HG02610 (cell line): ENCODE measurements at regions not wholly inside any gene's neighbourhood (a gene's known extent, or its start where the extent isn't known, plus 50 kb on each side); places are given as distances from the start of the nearest gene placed in this dataset.
"Not testable (repeated sequence)": the region's sequence is repeated elsewhere in the genome, so short reads cannot be mapped to it uniquely, and the experiment has no call there.

Experiments
- ATAC-seq: cut with Tn5 transposase; IDR thresholded peaks from one replicate; pipeline ENCODE4 v1.9.1; 2021; ENCODE audit warnings: mild to moderate bottlenecking, moderate library complexity; ENCODE audit not compliant: unreplicated experiment

DNA sequence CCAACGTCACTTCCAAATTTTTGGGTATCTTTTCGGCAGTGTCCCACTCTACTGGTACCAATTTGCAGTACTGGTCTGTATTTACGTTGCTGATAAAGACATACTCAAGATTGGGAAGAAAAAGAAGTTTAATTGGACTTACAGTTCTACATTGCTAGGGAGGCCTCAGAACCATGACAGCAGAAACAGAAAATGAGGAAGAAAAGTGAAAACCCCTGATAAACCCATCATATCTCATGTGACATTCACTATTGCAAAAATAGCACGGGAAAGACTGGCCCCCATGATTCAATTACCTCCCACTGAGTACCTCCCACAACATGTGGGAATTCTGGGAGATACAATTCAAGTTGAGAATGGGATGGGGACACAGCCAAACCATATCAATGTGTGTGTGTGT is 364.0 kb upstream of the KCND2 start:
- ATAC-seq: no peak

DNA sequence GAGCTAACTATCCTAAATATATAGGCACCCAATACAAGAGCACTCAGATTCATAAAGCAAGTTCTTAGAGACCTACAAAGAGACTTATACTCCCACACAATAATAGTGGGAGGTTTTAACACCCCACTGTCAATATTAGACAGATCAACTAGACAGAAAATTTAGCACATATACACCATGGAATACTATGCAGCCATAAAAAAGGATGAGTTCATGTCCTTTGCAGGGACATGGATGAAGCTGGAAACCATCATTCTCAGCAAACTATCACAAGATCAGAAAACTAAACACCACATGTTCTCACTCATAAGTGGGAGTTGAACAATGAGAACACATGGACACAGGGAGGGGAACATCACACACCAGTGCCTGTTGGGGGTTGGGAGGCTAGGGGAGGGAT is 358.9 kb upstream of the KCND2 start:
- not testable (repeated sequence) for ATAC-seq

DNA sequence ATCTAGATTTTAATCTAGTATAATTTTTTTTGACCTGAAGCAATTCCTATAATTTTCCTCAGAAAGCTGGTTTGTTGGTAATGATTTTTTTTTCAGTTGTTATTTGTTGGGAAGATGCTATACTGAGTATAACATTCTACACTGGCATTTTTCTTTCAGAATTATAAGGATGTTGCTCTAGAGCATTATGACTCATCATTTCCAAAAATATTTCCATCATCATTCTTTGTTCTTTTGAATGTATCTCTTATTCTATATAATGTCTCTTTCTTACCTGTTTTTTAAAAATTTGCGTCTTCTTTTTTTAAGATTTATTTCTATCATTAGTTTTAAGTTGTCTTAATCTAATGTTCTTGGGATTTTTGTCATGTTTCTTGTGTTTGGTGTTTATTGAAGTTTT is 356.5 kb upstream of the KCND2 start:
- no peak for ATAC-seq

DNA sequence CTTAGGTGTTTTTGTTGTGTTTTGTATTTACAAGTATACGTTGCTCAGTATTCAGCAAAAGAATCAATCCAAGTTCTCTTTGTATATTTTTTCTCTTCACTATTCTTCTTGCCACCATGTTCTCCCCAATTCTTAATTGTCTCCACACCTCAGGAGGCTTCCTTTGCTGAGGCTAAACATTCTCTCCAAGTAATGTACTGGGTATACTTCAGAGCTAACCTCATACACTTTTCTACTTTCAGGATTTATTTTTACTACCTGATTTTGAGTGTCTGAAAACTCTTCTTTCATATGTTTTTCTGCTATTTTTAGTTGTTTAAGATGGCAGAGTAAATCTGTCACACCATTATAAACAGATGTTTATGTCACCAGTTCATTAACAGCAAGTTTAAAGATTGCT is 354.8 kb upstream of the KCND2 start:
- no peak for ATAC-seq

DNA sequence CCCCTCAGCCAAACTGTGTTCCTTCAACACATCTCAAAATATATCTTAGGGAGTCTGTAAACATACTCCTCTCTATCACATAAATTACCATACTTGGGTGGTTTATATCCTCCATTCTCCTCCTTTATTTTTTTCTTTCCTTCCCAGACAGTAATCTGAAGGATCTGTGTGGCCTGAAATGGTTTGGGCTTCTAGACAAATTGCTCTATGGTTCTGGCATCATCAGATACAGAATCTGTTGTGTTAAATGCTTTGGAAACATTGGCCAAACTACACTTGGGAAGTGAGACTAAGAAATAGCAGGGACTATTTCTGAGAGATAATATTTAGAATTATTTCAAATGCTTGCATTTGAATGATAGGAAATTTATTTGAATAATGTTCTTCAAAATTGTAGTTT is 353.0 kb upstream of the KCND2 start:
- ATAC-seq: no peak

DNA sequence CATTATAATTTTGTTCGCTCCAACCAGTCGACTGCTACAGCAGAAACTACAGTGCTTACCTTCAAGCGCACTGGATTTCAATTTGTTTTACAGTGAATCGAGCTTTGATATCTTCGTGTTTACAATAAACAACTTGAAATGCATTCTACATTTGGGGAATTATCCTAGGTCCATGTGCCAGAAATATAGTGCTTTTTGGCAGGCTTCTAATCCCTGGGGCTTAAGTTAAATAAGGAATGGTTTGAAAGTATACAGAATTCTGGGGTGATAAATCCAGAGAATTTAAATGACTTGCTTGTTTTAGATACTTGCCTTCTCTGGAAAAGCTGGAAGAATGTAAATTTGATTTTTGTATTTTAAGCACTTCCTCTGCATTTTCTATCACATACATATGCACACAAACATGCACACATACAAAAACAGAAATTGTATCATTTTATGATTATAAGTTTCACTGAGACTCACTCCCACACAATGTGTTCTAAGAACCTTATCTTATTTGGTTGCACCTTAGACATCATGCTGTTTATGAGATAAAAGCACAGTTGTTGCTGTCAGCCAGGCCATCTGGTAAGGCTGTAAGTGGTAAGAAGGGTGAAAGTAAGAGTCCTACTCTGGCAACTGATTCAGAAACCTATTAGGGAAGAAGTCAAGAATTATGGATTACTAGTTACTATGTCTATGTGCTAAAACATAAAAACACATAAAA is 347.2 kb upstream of the KCND2 start:
- ATAC-seq: no peak

DNA sequence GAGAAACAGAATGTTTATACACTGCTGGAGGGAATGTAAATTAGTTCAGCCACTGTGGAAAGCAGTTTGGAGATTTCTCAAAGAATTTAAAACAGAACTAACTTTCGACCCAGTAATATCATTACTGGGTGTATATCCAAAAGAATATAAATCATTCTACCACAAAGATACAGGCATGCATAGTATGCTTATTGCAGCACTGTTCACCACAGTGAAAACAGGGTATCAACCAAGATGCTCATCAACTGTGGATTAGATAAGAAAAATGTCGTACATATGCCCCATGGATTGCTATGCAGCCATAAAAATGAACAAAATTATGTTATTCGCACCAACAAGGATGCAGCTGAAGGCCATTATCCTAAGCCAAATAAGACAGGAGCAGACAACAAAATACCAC is 343.1 kb upstream of the KCND2 start:
- no peak for ATAC-seq

DNA sequence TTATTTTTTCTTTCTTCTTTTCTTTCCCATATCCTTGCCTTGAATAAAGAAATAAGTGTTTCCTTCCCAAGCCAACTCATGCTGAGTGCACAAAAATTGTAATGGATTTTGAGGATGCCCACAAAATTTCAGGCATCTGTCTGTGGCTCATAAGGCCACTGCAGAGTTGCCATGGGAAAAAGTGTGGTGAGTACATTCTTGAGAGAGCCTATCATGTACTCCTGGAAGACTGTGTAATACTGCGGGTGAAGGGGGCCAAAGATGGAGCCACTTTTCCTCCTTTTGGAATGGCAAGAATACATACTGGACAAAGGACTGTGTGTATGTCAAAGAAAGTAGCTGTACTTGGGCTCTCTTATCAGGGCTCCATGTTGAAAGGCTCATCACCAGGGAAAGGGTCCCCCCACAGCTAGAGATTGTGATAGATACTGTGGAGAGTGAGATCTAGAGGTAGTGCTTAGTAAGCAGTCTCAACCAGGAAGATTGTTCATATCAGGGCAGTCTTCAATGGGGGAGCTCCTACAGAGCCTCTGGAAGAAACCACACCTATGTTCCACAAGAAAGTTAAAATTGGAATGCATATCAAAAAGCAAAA is 341.6 kb upstream of the KCND2 start:
- no peak for ATAC-seq

DNA sequence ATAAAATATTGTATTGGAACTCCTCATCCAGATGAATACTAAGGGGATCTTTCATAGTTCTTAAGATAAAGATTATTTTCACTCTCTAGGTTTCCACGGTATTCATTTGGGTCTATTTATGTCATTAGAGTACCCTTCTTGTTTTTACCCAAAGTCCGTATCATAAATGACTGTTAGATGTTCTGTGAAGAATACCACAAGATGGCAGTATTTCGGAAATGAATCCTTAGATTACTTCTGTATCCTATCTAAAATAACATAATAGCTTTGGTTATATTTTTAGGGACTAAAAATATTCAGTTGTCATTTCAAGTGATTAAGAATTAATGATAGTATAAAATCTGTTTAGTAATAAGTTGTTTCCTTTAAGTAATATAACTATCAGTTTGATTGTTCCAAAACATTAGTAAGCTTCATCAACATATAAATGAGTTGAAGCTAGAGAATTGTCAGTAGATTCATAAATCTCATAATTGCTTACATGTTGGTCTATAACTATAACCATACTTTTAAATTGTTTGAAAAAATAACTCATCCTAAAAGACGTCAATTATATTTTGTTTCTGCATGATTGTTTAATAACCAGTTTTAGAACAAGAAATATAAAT is 337.5 kb upstream of the KCND2 start:
- peak; percentile 87 for ATAC-seq

DNA sequence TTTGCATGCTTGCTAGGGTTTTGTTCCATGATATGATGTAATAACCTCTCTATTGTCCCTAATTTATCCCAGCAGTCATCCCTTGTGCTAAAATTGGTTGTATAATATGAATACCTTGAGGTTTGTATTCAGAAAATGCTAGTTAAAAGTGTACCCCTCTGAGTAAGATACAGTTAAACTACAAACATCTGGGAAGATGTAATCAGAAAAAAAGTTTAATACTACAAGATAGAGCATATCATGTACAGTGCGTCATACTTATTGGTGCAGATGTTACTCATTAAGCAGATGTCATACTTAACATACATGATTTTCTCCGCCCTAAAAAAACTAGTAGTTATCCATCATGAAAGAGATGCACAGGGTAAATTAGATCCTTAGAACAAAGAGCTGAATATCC is 336.1 kb upstream of the KCND2 start:
- no peak for ATAC-seq

DNA sequence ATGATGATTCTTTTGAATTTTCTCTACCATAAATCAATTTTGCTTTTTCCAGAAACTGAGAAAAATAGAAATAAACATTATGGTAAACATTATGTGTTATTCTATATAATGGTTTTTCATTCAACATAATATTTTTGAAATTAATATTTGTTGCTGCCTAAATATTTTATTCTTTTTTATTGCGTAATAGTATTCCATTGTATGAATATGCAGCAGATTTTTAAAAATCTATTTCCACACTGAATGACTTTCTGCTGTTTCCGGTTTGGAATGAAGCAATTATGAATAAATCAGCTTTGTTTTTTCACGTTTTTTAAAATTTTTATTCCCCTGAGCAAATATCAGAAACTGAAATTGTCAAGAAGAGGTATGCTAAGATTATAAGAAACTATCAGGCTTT is 335.2 kb upstream of the KCND2 start:
- ATAC-seq: no peak

DNA sequence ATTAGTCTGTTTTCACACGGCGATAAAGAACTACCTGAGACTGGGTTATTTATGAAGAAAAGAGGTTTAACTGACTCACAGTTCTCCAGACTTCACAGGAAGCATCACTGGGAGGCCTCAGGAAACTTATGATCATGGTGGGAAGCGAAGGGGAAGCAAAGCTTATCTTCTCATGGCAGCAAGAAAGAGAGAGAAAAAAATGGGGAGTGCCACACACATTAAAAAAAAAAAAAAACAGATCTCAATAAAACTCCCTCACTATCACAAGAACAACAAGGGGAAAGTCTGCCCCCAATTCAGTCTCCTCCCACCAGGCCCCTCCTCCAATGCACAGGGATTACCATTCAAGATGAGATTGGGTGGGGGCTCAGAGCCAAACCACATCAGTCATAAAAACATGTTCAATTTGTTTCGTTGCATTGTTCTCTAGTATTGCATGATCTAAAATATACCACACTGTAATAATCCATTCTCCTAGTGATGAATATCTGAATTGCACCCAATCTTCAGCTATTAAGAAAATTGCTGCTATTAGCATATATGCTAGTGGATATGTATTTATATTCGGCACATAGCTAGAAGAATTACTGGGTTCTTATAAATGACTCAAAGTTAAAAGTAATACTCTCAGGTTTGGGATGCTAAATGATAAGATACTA is 328.9 kb upstream of the KCND2 start:
- peak; percentile 17 for ATAC-seq

DNA sequence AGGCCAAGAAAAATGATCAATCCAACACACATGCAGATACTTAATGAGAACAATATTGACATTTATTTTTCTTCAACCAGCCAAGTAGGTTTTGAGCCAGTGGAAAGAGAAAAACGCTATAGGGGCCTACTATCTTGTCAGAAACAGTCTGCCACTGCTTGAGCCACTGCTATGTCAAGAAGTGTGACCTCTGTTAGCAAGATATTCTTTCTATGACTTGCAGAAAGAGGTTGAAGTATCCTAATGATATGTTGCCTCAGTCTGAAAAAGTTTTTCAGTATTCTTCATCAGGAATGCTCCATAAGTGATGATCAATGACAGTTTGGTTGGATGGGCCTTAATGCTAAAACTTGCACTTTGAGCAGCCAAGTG is 328.4 kb upstream of the KCND2 start:
- no peak for ATAC-seq

DNA sequence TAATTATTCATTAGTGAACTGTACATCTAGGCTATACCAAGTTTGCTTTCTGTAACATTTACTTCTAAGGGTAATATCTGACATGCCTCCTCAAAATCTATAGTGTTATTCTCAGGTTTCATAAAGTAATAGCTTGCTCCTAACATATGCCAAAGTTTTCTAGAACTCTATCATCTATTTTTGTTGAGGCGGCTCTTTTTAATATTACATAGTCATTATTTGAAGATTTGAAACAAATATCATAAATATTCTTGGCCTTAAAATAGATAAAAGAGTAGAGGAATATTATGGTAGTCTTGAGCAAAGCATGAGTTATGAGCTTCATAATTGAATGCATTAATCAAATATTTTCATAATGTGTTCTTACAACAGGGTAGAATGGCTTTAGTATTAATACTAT is 327.2 kb upstream of the KCND2 start:
- ATAC-seq: no peak

DNA sequence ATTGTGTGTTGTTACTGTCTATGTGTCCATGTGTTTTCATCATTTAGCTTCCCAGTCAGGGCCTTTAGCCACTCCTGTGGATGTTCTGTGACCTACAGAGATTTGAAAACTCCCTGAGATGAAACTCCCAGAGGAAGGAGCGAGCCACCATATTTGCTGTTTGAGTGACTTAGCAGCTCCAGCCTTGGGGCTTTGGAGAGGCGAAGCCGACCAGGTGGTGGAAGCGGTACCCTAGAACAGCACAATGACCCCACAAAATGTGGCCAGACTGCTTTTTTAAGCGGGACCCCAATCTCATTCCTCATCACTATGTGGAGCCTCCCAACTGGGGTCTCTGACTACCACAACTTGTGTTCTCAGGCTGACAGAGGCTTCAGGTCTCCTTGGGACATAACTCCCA is 323.9 kb upstream of the KCND2 start:
- ATAC-seq: no peak

DNA sequence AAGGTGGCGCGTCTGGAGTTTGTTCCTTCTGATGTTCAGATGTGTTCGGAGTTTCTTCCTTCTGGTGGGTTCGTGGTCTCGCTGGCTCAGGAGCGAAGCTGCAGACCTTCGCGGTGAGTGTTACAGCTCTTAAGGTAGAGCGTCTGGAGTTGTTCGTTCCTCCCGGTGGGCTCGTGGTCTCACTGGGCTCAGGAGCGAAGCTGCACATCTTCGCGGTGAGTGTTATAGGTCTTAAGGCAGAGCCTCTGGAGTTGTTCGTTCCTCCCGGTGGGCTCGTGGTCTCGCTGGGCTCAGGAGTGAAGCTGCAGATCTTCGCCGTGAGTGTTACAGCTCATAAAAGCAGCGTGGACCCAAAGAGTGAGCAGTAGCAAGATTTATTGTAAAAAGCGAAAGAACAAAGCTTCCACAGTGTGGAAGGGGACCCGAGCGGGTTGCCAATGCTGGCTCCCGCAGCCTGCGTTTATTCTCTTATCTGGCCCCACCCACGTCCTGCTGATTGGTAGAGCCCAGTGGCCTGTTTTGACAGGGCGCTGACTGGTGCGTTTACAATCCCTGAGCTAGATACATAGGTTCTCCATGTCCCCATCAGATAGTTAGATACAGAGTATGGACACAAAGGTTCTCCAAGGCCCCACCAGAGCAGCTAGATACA is 322.5 kb upstream of the KCND2 start:
- not testable (repeated sequence) for ATAC-seq

DNA sequence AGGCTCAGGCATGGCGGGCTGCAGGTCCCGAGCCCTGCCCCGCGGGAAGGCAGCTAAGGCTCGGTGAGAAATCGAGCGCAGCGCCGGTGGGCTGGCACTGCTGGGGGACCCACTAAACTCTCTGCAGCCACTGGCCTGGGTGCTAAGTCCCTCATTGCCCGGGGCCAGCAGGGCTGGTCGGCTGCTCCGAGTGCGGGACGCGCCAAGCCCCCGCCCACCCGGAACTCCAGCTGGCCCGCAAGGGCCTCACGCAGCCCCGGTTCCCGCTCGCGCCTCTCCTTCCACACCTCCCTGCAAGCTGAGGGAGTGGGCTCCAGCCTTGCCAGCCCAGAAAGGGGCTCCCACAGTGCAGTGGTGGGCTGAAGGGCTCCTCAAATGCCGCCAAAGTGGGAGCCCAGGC is 321.4 kb upstream of the KCND2 start:
- ATAC-seq: not testable (repeated sequence)

DNA sequence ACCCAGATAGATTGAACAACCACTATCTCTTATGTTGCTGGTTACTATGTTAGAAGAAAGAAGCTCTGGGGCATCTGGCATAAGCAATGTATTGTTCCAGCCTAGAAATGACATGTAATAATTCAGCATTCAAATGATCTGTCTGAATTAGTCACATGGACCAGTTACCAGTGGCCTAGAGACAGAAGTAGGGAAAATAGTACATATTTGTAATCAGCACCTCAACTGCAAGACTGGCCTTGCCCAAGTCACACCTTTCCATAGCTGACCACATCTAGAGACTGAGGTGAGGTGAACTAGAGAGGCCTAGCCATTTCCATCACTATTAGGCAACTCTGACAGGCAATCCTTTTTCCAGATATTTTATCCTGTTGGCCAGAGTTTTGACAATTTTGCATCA is 315.6 kb upstream of the KCND2 start:
- ATAC-seq: no peak

DNA sequence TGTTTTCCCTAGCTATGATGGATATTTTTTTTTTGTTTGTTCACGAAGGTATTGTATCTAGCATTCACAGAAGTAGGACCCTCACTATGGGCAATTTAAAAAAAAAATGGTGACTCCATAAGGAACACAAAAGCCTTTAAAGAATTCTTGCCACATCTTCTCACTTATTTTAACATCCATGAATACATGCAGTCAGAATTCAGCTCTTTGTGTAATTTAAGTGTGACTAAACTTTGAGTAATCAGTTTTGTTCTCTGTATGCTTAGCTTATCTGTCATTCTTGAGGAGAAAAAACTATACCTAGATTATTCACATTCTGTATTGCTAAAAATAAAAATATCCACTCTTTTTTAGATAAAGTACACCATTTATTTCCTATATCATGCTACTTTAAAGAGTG is 313.2 kb upstream of the KCND2 start:
- no peak for ATAC-seq

DNA sequence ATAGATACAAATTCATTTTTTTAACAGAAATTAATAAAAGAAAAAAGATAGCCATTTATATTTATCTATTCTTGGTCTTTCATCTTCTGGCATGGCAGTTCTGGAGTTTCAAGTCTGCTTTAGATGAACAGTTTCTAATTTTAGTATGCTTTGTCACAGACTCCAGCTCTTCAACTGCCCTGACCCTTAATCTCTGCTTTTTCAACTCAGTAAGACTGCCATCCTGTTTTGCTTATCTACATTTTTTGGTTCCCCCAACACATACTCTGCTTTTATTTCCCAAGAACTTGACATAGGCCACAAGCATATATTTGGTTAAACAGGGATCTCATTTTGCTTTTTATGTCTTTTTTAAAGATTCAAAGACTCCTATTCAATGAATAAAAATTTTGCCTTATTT is 309.3 kb upstream of the KCND2 start:
- ATAC-seq: no peak

DNA sequence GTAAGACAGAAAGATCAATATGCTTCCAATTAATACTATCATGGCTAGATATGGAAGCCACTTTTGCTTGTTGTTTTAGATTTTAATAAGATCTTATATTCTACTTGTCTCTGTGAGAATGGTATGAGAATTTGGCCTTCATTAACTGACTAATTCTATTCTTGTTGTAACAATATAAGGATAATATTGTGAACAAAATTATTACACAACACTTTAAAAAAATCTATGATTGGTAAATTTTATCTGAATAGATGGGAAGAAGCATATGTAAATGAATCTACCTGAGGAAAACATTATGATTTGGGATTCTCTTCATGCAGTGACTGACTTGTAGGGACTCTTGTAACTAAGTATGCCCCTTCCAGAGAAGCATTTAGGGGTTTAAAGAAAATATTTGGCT is 308.9 kb upstream of the KCND2 start:
- ATAC-seq: no peak
